Ovary (tissue), 3 donors: ENCODE measurements at regions not wholly inside any gene's neighbourhood (a gene's known extent, or its start where the extent isn't known, plus 50 kb on each side); places are given as distances from the start of the nearest gene placed in this dataset.

Source experiments
- EP300 ChIP-seq: sonication (generic); formaldehyde crosslinking; IDR thresholded peaks from one replicate; pipeline ENCODE4 v1.6.1; 2017; ENCODE audit warnings: antibody characterized with exemption
- POLR2A ChIP-seq: fragments of 450-650 bp; IDR thresholded peaks from one replicate; pipeline ENCODE4 v1.6.1; 2017; ENCODE audit warnings: antibody characterized with exemption, mild to moderate bottlenecking, moderate library complexity
- TF ChIP-seq, protein P1 (sequence below), 3 donors: fragments of 450-650 bp in 2 of 3; fragments of 200-600 bp in 1 of 3; IDR thresholded peaks; one replicate each; pipeline versions ENCODE4 v1.5.1 to v1.8.0; 2016 to 2022; ENCODE audit warnings: antibody characterized with exemption in 3 of 3, mild to moderate bottlenecking in 1 of 3
- donor health status: DM: no; HTN: no; CAD: no.

DNA sequence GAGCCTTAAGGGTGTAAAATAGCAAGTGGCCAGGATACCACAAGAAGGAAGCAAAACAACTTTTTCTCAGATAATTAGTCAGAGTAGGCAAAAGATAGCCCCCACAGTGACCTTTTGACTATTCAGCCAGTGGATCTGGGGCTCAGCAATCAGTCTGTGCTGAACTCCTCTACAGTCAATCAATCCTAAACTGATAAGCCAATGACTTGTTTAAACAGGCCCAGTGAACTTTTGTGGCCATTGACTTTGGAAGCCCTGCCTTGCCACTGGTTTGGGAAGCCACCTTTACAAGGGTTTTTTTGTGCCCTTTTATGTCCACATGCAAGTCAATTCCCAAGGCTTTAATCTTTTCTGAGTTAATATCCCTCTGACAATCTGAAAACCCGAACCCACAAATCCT, 1565.0 kb upstream of the WWC1 start:
- TF ChIP-seq, protein P1, sequence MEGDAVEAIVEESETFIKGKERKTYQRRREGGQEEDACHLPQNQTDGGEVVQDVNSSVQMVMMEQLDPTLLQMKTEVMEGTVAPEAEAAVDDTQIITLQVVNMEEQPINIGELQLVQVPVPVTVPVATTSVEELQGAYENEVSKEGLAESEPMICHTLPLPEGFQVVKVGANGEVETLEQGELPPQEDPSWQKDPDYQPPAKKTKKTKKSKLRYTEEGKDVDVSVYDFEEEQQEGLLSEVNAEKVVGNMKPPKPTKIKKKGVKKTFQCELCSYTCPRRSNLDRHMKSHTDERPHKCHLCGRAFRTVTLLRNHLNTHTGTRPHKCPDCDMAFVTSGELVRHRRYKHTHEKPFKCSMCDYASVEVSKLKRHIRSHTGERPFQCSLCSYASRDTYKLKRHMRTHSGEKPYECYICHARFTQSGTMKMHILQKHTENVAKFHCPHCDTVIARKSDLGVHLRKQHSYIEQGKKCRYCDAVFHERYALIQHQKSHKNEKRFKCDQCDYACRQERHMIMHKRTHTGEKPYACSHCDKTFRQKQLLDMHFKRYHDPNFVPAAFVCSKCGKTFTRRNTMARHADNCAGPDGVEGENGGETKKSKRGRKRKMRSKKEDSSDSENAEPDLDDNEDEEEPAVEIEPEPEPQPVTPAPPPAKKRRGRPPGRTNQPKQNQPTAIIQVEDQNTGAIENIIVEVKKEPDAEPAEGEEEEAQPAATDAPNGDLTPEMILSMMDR (IDR thresholded peaks at IDR 0.05) = no peak
- TF ChIP-seq POLR2A = no peak
- no peak for TF ChIP-seq EP300
